Uterus (tissue), 3 donors: ENCODE measurements at regions not wholly inside any gene's neighbourhood (a gene's known extent, or its start where the extent isn't known, plus 50 kb on each side); places are given as distances from the start of the nearest gene placed in this dataset.

ENCODE experiments used
- DNase-seq, 2 donors: peaks; one replicate each; pipeline ENCODE4 v3.0.0-alpha.2; 2019 to 2020
- H3K27ac ChIP-seq, 2 donors: fragments of 200-600 bp; sonication (generic); 1 replicate in 1 of 2; 2 replicates in 1 of 2; pipeline ENCODE4 v1.5.1; 2016 to 2018
- H3K27me3 ChIP-seq, 2 donors: fragments of 200-600 bp; sonication (generic); one replicate each; pipeline ENCODE4 v1.5.1; 2018 to 2019; ENCODE audit warnings: control low read depth in 1 of 2
- H3K36me3 ChIP-seq, 2 donors: fragments of 200-600 bp; sonication (generic); one replicate each; pipeline ENCODE4 v1.5.1; 2019; ENCODE audit warnings: control low read depth in 1 of 2
- H3K4me1 ChIP-seq, 2 donors: fragments of 200-600 bp; sonication (generic); one replicate each; pipeline ENCODE4 v1.5.1; 2018 to 2019; ENCODE audit warnings: control low read depth in 1 of 2
- H3K4me3 ChIP-seq, 2 donors: fragments of 200-600 bp; sonication (generic); 1 replicate in 1 of 2; 2 replicates in 1 of 2; pipeline ENCODE4 v1.5.1; 2018 to 2019; ENCODE audit warnings: mild to moderate bottlenecking in 1 of 2
- H3K9me3 ChIP-seq, 2 donors: fragments of 200-600 bp; sonication (generic); one replicate each; pipeline ENCODE4 v1.5.1; 2019; ENCODE audit warnings: control low read depth in 1 of 2
- POLR2A ChIP-seq, 2 donors: fragments of 450-650 bp; IDR thresholded peaks; one replicate each; pipeline ENCODE4 v1.6.1; 2016; ENCODE audit warnings: antibody characterized with exemption in 2 of 2, mild to moderate bottlenecking in 1 of 2, moderate library complexity in 1 of 2
- intact Hi-C: fragments of 100-400 bp; cut with DNase I; formaldehyde crosslinking; loops from one replicate; pipeline ENCODE4 v1.15.1; 2023; ENCODE audit warnings: low total_unique reads
- TF ChIP-seq, protein P1 (sequence below), 4 experiments: fragments of 200-600 bp in 2 of 4; fragments of 450-650 bp in 2 of 4; sonication (generic) in 2 of 4; IDR thresholded peaks; one replicate each; pipeline ENCODE4 v1.5.1; 2016 to 2019; ENCODE audit warnings: antibody characterized with exemption in 4 of 4, mild to moderate bottlenecking in 2 of 4, moderate library complexity in 1 of 4
- donor health status: DM: yes; HTN: yes; CAD: no.

DNA sequence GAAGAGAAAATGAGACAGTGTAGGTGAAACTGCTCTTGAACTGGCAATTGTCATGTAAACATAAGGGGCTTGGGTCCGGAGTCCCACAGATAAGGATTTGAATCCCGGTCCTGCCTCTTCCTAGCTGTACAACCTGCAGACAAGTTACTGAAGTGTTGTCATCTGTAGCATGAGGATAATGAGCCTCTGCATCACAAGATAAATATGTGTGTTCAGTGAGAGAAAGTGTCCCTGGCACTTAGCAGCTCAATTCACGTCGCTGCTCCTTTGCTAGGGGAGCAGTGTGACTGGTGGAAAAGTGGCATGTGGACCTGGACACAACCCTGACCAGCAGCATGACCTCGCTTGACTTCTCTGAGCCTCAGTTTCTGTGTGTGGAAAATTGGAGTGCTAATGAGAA, 73.7 kb upstream of the NECTIN1 start:
- intact Hi-C loops: no loop called here
- Histone ChIP-seq H3K27me3 (no peaks in the 10 kb centered on the region), H3K36me3 (no peaks in the 10 kb centered on the region), H3K4me1 (no peaks in the 10 kb centered on the region), H3K4me3 (no peak overlapping the region), H3K27ac (no peak overlapping the region), H3K9me3 (no peaks in the 10 kb centered on the region)
- no peak for DNase-seq
- TF ChIP-seq POLR2A (IDR thresholded peaks at IDR 0.05): no peak
- TF ChIP-seq, protein P1, sequence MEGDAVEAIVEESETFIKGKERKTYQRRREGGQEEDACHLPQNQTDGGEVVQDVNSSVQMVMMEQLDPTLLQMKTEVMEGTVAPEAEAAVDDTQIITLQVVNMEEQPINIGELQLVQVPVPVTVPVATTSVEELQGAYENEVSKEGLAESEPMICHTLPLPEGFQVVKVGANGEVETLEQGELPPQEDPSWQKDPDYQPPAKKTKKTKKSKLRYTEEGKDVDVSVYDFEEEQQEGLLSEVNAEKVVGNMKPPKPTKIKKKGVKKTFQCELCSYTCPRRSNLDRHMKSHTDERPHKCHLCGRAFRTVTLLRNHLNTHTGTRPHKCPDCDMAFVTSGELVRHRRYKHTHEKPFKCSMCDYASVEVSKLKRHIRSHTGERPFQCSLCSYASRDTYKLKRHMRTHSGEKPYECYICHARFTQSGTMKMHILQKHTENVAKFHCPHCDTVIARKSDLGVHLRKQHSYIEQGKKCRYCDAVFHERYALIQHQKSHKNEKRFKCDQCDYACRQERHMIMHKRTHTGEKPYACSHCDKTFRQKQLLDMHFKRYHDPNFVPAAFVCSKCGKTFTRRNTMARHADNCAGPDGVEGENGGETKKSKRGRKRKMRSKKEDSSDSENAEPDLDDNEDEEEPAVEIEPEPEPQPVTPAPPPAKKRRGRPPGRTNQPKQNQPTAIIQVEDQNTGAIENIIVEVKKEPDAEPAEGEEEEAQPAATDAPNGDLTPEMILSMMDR (IDR thresholded peaks at IDR 0.05): no peak

DNA sequence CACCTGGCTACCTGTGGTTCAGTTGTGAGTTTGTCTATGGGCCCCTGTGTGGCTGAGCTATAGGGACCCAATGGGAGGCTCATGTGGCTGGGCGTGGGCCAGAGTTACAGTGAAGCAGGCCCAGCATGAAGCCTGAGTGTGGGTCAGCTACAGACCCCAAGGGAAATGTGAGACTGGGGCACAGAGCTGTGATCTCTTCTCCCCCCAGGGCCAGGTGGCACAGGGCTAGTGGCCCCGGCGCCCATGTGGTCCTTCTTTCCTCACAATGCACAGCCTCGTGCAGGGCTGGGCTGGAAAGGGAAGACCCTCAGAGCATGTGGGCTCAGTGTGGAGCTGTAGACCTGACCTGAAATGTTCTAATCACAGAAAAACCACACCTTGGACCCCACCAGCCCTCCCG, 71.6 kb upstream of the NECTIN1 start:
- Histone ChIP-seq H3K9me3 (no peaks in the 10 kb centered on the region), H3K27me3 (no peaks in the 10 kb centered on the region), H3K27ac (no peak overlapping the region), H3K4me3 (no peak overlapping the region), H3K4me1 (no peaks in the 10 kb centered on the region), H3K36me3 (no peaks in the 10 kb centered on the region)
- intact Hi-C loops: no loop called here
- no peak for DNase-seq
- no peak for TF ChIP-seq POLR2A (IDR thresholded peaks at IDR 0.05)
- TF ChIP-seq, protein P1 (IDR thresholded peaks at IDR 0.05): no peak

DNA sequence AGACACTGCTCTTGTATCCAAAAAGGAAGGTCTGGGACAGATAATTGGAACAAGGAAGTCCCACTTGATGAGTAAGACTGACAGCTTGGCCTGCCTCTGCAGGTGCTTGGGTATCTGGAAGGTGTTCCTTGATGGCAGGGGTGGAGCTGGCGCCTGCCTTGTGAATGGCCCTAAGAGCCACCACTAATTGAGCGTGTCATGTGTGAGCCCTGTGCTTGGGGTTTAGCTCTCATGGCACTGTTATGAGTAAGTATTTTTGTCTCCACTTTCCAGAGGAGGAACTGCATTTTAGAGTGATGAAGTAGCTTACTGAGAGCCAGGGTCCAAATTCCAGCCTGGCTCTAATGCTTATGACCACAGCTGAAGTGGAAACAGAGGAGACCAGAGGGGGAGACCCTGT, 71.2 kb upstream of the NECTIN1 start:
- intact Hi-C loops: no loop called here
- H3K27ac ChIP-seq: no peak overlapping the region
- no peak for DNase-seq

DNA sequence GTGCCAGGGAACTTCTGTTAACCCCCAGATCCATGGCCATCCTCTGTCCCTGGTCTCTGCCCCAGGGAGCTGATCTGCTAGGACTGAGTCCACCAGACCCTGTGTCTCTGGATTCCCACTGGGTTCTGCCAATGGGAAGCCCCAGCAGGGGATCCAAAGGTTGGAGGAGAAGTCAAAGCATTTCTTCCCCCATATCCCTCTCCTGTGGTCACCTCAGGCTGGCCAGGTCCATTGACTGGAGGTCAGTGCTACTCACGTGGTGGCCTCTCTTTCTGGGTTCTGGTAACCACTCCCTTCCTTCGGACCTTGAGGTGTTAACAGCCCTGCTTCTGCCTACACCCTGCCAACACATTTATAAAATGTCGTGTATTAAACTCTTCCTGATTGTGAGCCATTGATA, 69.7 kb upstream of the NECTIN1 start:
- intact Hi-C loops: no loop called here
- TF ChIP-seq POLR2A (IDR thresholded peaks at IDR 0.05): no peak
- TF ChIP-seq, protein P1 (IDR thresholded peaks at IDR 0.05): no peak
- H3K4me1 ChIP-seq: no peaks in the 10 kb centered on the region
- no peaks in the 10 kb centered on the region for H3K9me3 ChIP-seq
- H3K27ac ChIP-seq: no peak overlapping the region
- H3K4me3 ChIP-seq: no peak overlapping the region
- DNase-seq: no peak
- no peaks in the 10 kb centered on the region for H3K36me3 ChIP-seq
- no peaks in the 10 kb centered on the region for H3K27me3 ChIP-seq

More for the DNA sequence above, 71.2 kb upstream of the NECTIN1 start:
- no peaks in the 10 kb centered on the region for H3K36me3 ChIP-seq
- H3K4me1 ChIP-seq: no peaks in the 10 kb centered on the region
- TF ChIP-seq, protein P1 (IDR thresholded peaks at IDR 0.05): no peak
- no peak for TF ChIP-seq POLR2A (IDR thresholded peaks at IDR 0.05)
- H3K27me3 ChIP-seq: no peaks in the 10 kb centered on the region
- H3K9me3 ChIP-seq: no peaks in the 10 kb centered on the region
- H3K4me3 ChIP-seq: no peak overlapping the region

DNA sequence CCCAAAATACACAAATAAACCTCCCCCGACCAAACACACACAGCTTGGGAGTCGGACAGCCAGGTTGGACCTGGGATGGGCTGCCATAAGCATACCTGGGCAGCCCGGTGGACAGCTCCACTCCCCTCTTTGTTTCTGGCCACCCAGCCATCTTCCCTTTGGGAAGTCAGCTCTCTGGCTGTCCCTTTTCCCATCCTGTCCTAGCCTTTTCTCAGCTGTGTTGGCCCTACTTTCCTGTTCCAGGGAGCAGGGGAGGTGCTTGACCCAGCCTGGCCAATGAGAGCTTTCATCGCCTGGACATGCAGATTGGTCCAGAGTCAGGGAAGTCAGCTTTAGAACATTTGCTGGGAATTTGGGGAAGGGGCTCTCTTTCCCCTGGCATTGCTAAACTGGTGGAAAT, 68.7 kb upstream of the NECTIN1 start:
- no peaks in the 10 kb centered on the region for H3K9me3 ChIP-seq
- H3K4me1 ChIP-seq: no peaks in the 10 kb centered on the region
- H3K27ac ChIP-seq: no peak overlapping the region
- TF ChIP-seq, protein P1 (IDR thresholded peaks at IDR 0.05): no peak
- no peak for TF ChIP-seq POLR2A (IDR thresholded peaks at IDR 0.05)
- no peaks in the 10 kb centered on the region for H3K27me3 ChIP-seq
- intact Hi-C loops: no loop called here
- no peak for DNase-seq
- no peaks in the 10 kb centered on the region for H3K36me3 ChIP-seq
- H3K4me3 ChIP-seq: no peak overlapping the region
